ENCODE measurements at regions not wholly inside any gene's neighbourhood (a gene's known extent, or its start where the extent isn't known, plus 50 kb on each side); places are given as distances from the start of the nearest gene placed in this dataset.

DNA sequence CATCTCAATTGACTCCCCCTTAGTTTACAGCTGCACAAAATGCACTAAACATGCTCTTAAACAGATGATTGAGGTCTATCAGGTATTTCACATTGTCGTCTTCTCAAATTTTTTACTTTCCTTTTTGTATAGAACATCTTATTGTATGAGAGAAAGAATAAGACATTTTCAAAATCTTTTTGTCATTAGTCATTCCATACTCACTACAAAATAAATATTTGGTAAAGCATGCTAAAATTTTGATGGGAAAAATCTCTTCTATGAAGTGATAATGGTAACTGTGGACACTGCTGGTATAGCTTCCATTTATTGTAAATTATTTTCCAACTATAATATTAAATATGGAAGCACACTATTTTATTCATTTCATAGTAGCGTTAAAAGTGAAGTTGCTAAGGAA lies 185.6 kb upstream of the FSTL5 start:
- H3K27ac ChIP-seq, result no peak overlapping the region
- no peak overlapping the region for H3K4me3 ChIP-seq
- no peaks in the 10 kb centered on the region for H3K27me3 ChIP-seq
- H3K9me3 ChIP-seq (replicated peaks), result no peaks in the 10 kb centered on the region
- DNase-seq, result no peak
- H3K4me1 ChIP-seq, result no peaks in the 10 kb centered on the region
- H3K36me3 ChIP-seq, result no peaks in the 10 kb centered on the region

DNA sequence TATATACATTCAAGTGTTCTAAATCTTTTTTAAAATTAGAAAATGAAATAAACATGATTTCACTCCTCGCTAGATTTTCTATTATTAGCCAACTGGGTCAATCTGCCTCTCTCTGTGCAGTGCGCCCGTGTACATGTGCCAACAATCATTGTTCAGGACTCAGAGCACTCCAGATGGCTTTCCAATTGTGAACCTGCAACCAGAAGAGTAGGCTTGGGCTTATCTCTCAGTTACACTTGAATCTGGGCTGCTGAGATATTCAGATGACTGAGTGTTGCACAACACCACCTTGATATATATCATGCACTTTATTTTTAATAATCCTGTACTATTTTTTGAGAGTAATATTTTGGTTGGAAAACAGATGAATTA lies 184.0 kb upstream of the FSTL5 start:
- DNase-seq, result no peak
- Histone ChIP-seq H3K27me3 (no peaks in the 10 kb centered on the region), H3K4me1 (no peaks in the 10 kb centered on the region), H3K36me3 (no peaks in the 10 kb centered on the region), H3K4me3 (no peak overlapping the region), H3K9me3 (replicated peaks) (no peaks in the 10 kb centered on the region), H3K27ac (no peak overlapping the region)

DNA sequence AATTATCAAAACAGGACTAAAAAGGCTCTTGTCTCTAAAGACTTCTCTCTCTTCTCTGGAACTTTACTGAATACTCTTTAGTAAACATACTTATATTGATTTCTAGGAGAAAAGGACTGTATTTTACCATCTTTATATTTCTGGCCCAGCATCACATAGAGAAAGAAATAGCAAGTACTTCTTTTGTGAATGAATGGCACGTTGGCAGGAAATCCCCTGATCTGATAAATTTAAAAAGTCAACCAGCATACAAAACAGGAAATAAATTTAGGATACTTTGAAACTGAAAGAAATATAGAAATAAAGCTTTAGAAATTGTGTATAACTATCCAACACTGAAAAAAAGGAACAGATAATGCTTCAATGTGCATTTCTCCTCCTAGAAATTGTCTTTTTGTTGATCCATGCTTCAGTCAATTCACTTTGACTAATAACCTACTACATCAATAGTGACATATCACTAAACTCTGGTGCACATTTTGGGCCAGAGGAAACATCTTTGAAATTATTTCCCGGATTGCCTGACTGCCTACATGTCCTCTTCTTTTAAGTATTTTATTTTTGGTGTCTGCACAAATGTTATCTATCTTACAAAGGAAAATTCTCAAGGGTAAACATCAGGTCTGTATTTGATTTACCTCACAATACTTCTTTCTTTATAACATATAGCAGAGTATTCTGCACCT lies 183.5 kb upstream of the FSTL5 start:
- H3K9me3 ChIP-seq (replicated peaks), result no peaks in the 10 kb centered on the region
- no peak for DNase-seq
- no peak overlapping the region for H3K27ac ChIP-seq

DNA sequence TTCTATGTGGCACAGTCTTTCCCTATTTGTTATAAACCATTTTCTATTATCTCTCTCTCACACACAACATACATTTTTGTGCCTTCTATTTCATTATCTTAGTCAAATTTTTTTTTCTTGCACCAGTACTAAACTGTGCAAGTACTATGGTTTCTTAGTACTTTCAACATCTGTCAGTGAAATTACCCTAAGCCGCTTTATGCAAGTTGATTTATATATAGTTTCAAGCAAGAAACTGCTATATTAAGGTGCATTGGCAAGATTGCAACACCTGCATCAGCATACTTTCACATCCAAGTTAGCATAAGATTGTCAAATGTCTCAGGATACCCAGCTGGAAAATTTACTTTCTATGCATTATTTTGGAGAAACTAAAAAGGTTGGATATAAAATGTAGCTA lies 180.2 kb upstream of the FSTL5 start:
- DNase-seq, result no peak
- Histone ChIP-seq H3K9me3 (replicated peaks) (no peaks in the 10 kb centered on the region), H3K27ac (no peak overlapping the region), H3K27me3 (no peaks in the 10 kb centered on the region), H3K36me3 (no peaks in the 10 kb centered on the region), H3K4me1 (no peaks in the 10 kb centered on the region), H3K4me3 (no peak overlapping the region)

More for the DNA sequence above, 183.5 kb upstream of the FSTL5 start:
- Histone ChIP-seq H3K36me3 (no peaks in the 10 kb centered on the region), H3K4me1 (no peaks in the 10 kb centered on the region), H3K4me3 (no peak overlapping the region), H3K27me3 (no peaks in the 10 kb centered on the region)

DNA sequence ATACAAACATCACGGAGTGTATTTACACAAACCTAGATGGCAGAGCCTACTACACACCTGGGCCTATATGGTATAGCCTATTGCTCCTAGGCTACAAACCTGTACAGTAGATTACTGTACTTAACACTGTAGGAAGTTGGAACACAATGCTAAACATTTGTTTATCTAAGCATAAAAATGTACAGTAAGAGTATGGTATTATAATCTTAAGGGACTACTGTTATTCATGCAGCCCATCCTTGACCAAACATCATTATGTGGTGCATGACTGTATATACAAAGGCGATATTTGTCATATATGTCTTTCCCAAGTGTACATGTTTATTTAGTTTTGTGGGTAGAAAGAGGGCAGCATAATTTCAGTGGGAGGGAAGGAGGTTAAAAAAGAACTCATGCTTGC lies 177.7 kb upstream of the FSTL5 start:
- H3K4me3 ChIP-seq, result no peak overlapping the region
- no peaks in the 10 kb centered on the region for H3K9me3 ChIP-seq (replicated peaks)
- no peaks in the 10 kb centered on the region for H3K4me1 ChIP-seq
- no peak overlapping the region for H3K27ac ChIP-seq
- DNase-seq, result no peak
- no peaks in the 10 kb centered on the region for H3K36me3 ChIP-seq
- H3K27me3 ChIP-seq, result no peaks in the 10 kb centered on the region

DNA sequence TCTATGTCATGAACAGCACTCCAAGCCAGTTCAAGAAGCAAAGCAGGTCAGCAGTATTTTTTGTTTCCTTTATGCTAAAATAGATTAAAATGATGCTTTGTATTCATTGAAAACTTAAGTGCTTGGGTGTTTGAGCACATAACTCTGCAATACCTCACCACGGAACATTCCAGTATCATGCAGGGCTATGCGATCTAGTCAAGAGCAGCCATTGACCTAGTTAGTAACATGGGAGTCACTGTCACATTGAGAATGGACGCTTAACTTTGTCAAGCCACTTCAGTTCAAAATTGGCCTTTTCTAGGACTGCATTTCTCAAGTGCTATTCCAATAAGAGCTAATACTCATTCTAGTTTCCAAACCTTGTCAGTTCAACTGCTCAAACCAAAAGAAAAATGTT lies 160.1 kb upstream of the FSTL5 start:
- H3K36me3 ChIP-seq, result no peaks in the 10 kb centered on the region
- no peaks in the 10 kb centered on the region for H3K4me1 ChIP-seq
- no peak for DNase-seq
- H3K9me3 ChIP-seq (replicated peaks), result no peaks in the 10 kb centered on the region
- H3K27me3 ChIP-seq, result no peaks in the 10 kb centered on the region
- H3K4me3 ChIP-seq, result no peak overlapping the region
- H3K27ac ChIP-seq, result no peak overlapping the region

DNA sequence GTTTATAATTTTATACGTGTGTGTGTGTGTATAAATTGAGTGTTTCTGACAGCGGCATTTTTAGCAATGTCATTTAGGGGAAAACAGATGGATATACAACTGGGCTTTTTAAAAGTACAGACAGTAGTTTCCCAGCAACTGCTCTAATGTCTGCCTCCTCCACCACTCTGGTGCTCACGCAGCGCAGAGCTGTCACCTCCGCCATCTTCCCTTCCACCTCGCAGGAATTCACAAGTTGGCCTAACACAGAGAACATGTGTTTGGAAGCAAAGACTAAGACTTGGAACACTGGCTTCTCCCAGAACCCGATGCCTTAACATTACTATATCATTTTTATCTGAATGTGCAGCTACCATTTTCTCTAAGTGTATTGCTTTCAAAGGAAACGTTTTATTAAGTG lies 158.3 kb upstream of the FSTL5 start:
- Histone ChIP-seq H3K4me3 (no peak overlapping the region), H3K36me3 (no peaks in the 10 kb centered on the region), H3K9me3 (replicated peaks) (no peaks in the 10 kb centered on the region), H3K27me3 (no peaks in the 10 kb centered on the region), H3K4me1 (no peaks in the 10 kb centered on the region), H3K27ac (no peak overlapping the region)
- DNase-seq, result no peak

DNA sequence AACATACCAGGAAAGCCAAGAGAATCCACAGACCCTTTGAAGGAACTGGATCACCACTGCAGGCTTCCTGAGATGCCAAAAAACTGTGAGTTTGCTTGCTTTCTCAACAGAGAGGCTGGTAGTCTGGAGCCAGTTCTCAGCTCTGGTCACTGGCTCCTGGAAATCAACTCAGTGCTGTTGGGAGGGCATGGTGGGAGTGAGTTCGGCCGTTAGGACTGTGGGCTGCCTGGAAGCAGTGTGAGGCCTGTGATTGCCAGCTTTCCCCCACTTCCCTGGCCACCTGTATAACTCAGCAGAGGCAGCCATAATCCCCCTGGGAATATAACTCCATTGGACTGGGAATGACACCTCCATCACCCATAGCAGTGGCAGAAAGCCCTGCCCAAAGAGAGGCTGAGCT lies 122.0 kb upstream of the FSTL5 start:
- no peaks in the 10 kb centered on the region for H3K27me3 ChIP-seq
- H3K4me3 ChIP-seq, result no peak overlapping the region
- no peak overlapping the region for H3K27ac ChIP-seq
- DNase-seq, result no peak
- H3K36me3 ChIP-seq, result no peaks in the 10 kb centered on the region
- no peaks in the 10 kb centered on the region for H3K4me1 ChIP-seq
- no peaks in the 10 kb centered on the region for H3K9me3 ChIP-seq (replicated peaks)

DNA sequence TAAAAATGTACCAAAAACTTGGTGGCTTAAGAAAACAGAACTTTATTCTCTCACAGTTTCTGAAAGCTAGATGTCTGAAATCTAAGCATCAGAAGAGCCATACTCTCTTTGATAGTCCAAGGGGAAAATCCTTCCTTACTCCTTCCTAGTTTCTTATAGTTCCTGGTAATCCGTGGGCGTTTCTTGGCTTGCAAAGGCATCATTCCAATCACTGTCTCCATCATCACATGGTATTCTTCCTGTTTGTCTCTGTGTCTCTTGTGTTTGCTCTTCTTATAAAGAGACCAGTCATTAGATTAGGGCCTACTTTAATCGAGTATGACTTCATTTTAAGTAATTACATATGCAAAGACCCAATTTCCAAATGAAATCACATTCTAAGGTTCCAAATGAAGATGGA lies 118.9 kb upstream of the FSTL5 start:
- H3K27me3 ChIP-seq, result no peaks in the 10 kb centered on the region
- no peak overlapping the region for H3K4me3 ChIP-seq
- no peaks in the 10 kb centered on the region for H3K9me3 ChIP-seq (replicated peaks)
- H3K4me1 ChIP-seq, result no peaks in the 10 kb centered on the region
- DNase-seq, result no peak
- no peaks in the 10 kb centered on the region for H3K36me3 ChIP-seq
- H3K27ac ChIP-seq, result no peak overlapping the region

DNA sequence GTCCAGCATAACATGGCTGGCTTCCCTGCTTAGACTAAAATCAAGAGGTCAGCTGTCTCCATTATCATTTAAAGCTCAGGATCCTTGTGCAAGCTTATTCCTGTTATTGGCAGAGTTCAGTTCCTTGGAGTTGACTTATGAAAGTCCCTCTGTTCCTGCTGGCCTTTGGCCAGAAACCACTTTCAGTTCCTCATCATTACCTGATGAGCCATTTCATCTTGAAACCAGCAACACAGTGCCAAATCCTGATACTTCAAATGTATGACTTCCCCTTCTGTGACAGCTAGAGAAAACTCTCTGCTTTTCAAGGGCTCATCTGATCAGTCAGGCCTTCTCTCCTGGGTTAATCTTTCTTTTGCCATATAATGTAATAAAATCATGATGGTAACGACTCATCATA lies 110.6 kb upstream of the FSTL5 start:
- H3K4me3 ChIP-seq, result no peak overlapping the region
- H3K9me3 ChIP-seq (replicated peaks), result no peaks in the 10 kb centered on the region
- no peak overlapping the region for H3K27ac ChIP-seq
- no peak for DNase-seq
- H3K36me3 ChIP-seq, result no peaks in the 10 kb centered on the region
- no peaks in the 10 kb centered on the region for H3K4me1 ChIP-seq
- H3K27me3 ChIP-seq, result no peaks in the 10 kb centered on the region

DNA sequence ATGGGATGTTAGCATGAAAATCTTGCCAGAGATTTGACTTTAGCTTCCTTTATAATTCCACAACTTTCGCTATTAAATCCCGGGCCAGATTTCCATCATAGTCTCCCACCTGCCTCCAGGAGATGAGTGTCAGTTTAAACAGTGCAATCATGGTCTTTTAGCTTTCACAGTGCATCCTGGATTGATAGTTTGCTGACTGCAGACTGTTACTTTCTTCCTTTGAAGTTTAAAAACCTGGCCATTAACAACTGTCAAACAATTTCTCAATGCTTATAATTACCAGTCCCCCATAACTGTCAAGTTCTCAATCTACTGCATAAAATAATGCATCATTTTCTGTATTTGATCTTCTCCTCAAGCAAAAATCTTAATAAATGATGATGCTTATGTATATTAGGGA lies 108.4 kb upstream of the FSTL5 start:
- Histone ChIP-seq H3K9me3 (replicated peaks) (no peaks in the 10 kb centered on the region), H3K4me1 (no peaks in the 10 kb centered on the region), H3K27ac (no peak overlapping the region), H3K36me3 (no peaks in the 10 kb centered on the region), H3K27me3 (no peaks in the 10 kb centered on the region), H3K4me3 (no peak overlapping the region)
- DNase-seq, result no peak

DNA sequence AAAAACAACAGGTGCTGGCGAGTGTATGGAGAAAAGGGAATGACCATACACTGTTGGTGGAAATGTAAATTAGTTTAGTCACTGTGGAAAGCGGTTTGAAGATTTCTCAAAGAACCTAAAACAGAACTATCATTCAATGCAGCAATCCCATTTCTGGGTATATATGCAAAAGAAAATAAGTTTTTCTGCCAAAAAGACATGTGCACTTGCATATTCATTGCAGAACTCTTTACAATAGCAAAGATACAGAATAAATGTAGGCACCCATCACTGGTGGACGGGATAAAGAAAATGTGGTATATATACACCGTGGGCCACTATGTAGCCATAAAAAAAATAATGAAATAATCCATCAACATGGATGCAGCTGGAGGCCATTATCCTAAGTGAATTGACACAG lies 105.1 kb upstream of the FSTL5 start:
- Histone ChIP-seq H3K4me1 (no peaks in the 10 kb centered on the region), H3K9me3 (replicated peaks) (0 out of 2 replicates have a peak, but pooled peaks cover 3% of the 10 kb centered on the region), H3K36me3 (no peaks in the 10 kb centered on the region), H3K27me3 (no peaks in the 10 kb centered on the region), H3K4me3 (no peak overlapping the region), H3K27ac (no peak overlapping the region)
- DNase-seq, result no peak

DNA sequence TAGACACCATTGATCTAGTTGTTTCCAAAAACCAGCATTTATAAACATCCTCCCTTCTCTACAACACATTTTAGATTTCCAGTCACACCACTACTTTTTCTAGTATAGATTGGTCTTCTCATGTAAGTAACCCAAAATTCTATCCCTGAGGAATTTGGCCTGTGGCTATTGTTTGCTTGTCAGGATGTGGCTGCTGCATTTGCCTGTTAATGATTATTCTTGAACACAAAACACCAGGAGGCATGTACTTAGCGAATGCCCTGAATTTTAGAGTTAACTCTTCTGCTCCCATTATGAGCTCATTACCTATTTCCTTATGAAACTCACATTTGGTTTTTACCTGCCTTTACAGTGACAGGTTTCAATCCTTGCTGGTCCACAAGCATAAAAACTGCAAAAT lies 102.0 kb upstream of the FSTL5 start:
- no peak for DNase-seq
- H3K36me3 ChIP-seq, result no peaks in the 10 kb centered on the region
- no peaks in the 10 kb centered on the region for H3K4me1 ChIP-seq
- H3K4me3 ChIP-seq, result no peak overlapping the region
- H3K27ac ChIP-seq, result no peak overlapping the region
- no peaks in the 10 kb centered on the region for H3K27me3 ChIP-seq
- 0 out of 2 replicates have a peak, but pooled peaks cover 3% of the 10 kb centered on the region for H3K9me3 ChIP-seq (replicated peaks)

DNA sequence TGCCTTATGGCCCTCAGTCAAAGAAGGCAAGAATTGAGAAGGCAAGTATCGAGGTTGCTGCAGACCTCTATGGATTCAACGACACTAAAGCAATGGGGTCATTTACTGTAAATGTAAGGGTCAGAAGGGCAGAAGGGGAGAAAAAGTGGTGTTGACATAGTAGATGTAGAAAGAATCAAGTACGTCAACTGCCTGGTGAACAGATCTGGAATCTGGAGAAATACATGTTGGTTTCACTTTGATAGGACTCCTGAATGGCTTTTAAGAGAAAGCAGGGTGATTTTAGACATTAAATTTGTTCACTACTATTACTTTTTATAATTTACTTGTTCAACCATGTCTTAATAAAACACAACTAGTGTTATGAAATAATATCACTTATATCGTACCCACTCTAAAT lies 81.3 kb upstream of the FSTL5 start:
- Histone ChIP-seq H3K27ac (no peak overlapping the region), H3K4me3 (no peak overlapping the region), H3K27me3 (no peaks in the 10 kb centered on the region), H3K4me1 (no peaks in the 10 kb centered on the region), H3K36me3 (no peaks in the 10 kb centered on the region), H3K9me3 (replicated peaks) (no peaks in the 10 kb centered on the region)
- DNase-seq, result no peak

DNA sequence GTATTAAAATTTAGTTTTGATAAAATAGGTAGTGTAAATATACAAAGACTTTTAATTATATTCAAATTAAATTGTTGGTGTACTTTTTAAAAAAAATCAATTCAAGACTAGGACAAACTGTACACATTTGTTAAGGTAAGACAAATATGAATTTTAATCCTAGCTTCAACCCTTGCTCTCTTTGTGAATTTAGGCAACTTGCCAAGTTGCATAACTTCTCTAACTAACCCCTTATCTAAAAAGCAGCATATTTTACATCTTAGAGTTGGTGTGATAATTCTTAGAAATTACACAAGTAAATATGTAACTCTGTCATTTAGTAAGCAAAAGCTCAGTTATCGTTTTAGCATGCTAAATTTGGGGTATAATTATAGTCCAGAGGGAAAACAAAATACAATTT lies 78.1 kb upstream of the FSTL5 start:
- no peaks in the 10 kb centered on the region for H3K4me1 ChIP-seq
- no peak overlapping the region for H3K27ac ChIP-seq
- H3K27me3 ChIP-seq, result no peaks in the 10 kb centered on the region
- no peaks in the 10 kb centered on the region for H3K36me3 ChIP-seq
- H3K4me3 ChIP-seq, result no peak overlapping the region
- DNase-seq, result no peak
- no peaks in the 10 kb centered on the region for H3K9me3 ChIP-seq (replicated peaks)

DNA sequence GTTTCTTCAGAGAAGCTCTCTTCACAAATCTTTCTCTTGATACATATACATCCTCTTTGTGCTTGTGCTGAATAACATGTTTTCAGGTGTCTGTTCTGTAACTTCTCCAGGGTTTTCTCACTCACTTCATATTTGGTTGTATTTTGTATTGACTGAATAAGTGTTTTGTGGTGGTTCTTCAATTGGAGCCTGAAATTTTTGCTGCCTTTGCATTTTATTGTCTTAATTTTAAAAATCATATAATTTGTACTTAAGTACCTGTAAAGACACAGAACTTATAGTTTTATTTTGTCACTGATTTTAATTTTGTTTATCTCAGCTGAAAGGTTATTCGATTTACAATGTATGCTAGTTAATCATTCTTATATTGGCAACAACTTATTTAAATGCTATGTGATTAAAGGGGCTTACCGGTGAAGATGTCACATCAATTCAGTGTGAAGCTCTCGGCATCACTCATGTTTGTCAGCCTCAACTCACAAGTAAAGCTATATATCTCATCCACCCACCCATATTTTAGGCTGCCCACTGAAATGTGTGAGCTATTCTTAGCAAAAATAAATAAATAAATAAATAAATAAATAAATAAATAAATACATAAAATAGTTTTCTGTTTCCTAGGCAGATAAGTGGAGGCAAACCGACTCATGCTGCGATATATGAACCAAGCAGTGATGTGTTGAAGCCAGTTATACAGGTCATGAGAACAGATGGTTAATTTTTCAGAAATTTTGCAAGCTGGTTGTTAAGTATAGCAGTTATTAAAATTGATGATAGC lies 76.4 kb upstream of the FSTL5 start:
- Histone ChIP-seq H3K9me3 (replicated peaks) (no peaks in the 10 kb centered on the region), H3K27ac (no peak overlapping the region), H3K4me3 (no peak overlapping the region), H3K27me3 (no peaks in the 10 kb centered on the region), H3K4me1 (no peaks in the 10 kb centered on the region), H3K36me3 (no peaks in the 10 kb centered on the region)
- no peak for DNase-seq
